H9 (cell line): ENCODE measurements at regions not wholly inside any gene's neighbourhood (a gene's known extent, or its start where the extent isn't known, plus 50 kb on each side); places are given as distances from the start of the nearest gene placed in this dataset.

Experiments used
- DNase-seq: peaks from one replicate; pipeline ENCODE4 v3.0.0-alpha.2; 2017
- H2AFZ ChIP-seq: one replicate; pipeline ENCODE4 v1.6.1; 2013; ENCODE audit warnings: mild to moderate bottlenecking, low read length, control low read depth, moderate library complexity
- H2AK5ac ChIP-seq: 2 replicates; pipeline ENCODE4 v1.6.1; 2013; ENCODE audit warnings: low read length, control low read depth, mixed read lengths; ENCODE audit not compliant: insufficient read length
- H2BK120ac ChIP-seq: one replicate; pipeline ENCODE4 v1.6.1; 2013; ENCODE audit warnings: low read depth, mild to moderate bottlenecking, low read length, control low read depth, inconsistent platforms; ENCODE audit not compliant: poor library complexity, severe bottlenecking
- H2BK12ac ChIP-seq: 2 replicates; pipeline ENCODE4 v1.6.1; 2013; ENCODE audit warnings: low read length, control low read depth, mixed read lengths, low read depth; ENCODE audit not compliant: insufficient read length
- H2BK15ac ChIP-seq: 2 replicates; pipeline ENCODE4 v1.6.1; 2013; ENCODE audit warnings: low read depth, low read length, control low read depth
- H2BK20ac ChIP-seq: one replicate; pipeline ENCODE4 v1.6.1; 2013; ENCODE audit warnings: low read depth, mild to moderate bottlenecking, low read length, control low read depth, inconsistent platforms; ENCODE audit not compliant: poor library complexity, severe bottlenecking
- H2BK5ac ChIP-seq: 2 replicates; pipeline ENCODE4 v1.6.1; 2013; ENCODE audit warnings: low read length, control low read depth, mixed read lengths; ENCODE audit not compliant: insufficient read length
- H3K14ac ChIP-seq: 2 replicates; pipeline ENCODE4 v1.6.1; 2013; ENCODE audit warnings: low read length, control low read depth; ENCODE audit not compliant: insufficient read depth
- H3K18ac ChIP-seq: 2 replicates; pipeline ENCODE4 v1.6.1; 2013; ENCODE audit warnings: low read depth, mild to moderate bottlenecking, mixed read lengths, low read length, control low read depth; ENCODE audit not compliant: insufficient read length
- H3K23ac ChIP-seq: 2 replicates; pipeline ENCODE4 v1.6.1; 2013; ENCODE audit warnings: low read length, control low read depth, mixed read lengths, low read depth; ENCODE audit not compliant: insufficient read length
- H3K23me2 ChIP-seq: 2 replicates; pipeline ENCODE4 v1.6.1; 2013; ENCODE audit warnings: low read depth, mild to moderate bottlenecking, mixed read lengths, low read length, control low read depth; ENCODE audit not compliant: insufficient read length, poor library complexity, severe bottlenecking
- H3K27ac ChIP-seq: 2 replicates; pipeline ENCODE4 v1.5.1; 2013; ENCODE audit warnings: low read length, control low read depth, mixed read lengths, low read depth; ENCODE audit not compliant: insufficient read length
- H3K27me3 ChIP-seq: 2 replicates; pipeline ENCODE4 v1.6.1; 2013; ENCODE audit warnings: low read length, control low read depth, inconsistent platforms; ENCODE audit not compliant: insufficient read depth
- H3K4ac ChIP-seq: 2 replicates; pipeline ENCODE4 v1.6.1; 2013; ENCODE audit warnings: low read depth, mild to moderate bottlenecking, control low read depth, inconsistent platforms, low read length, moderate library complexity
- H3K4me1 ChIP-seq: 2 replicates; pipeline ENCODE4 v1.6.1; 2013; ENCODE audit warnings: low read length, control low read depth, inconsistent platforms; ENCODE audit not compliant: insufficient read depth
- H3K4me2 ChIP-seq: 2 replicates; pipeline ENCODE4 v1.6.1; 2013; ENCODE audit warnings: low read length, control low read depth, mixed read lengths; ENCODE audit not compliant: insufficient read length, insufficient read depth
- H3K56ac ChIP-seq: 2 replicates; pipeline ENCODE4 v1.6.1; 2013; ENCODE audit warnings: low read depth, mild to moderate bottlenecking, mixed read lengths, low read length, control low read depth; ENCODE audit not compliant: insufficient read length
- H3K79me1 ChIP-seq: 2 replicates; pipeline ENCODE4 v1.6.1; 2013; ENCODE audit warnings: low read depth, mild to moderate bottlenecking, moderate library complexity, low read length, control low read depth, inconsistent platforms; ENCODE audit not compliant: insufficient read depth, poor library complexity, severe bottlenecking
- H3K79me2 ChIP-seq: 2 replicates; pipeline ENCODE4 v1.6.1; 2013; ENCODE audit warnings: low read length, control low read depth, inconsistent platforms; ENCODE audit not compliant: insufficient read depth
- H3K9ac ChIP-seq: 2 replicates; pipeline ENCODE4 v1.6.1; 2013; ENCODE audit warnings: low read length, control low read depth, mixed read lengths; ENCODE audit not compliant: insufficient read length; ENCODE audit errors: extremely low read depth
- H3K9me3 ChIP-seq: one replicate; pipeline ENCODE4 v1.6.1; 2013; ENCODE audit warnings: low read depth, low read length, inconsistent platforms; ENCODE audit not compliant: control insufficient read depth
- H3T11ph ChIP-seq: one replicate; pipeline ENCODE4 v1.6.1; 2013; ENCODE audit warnings: mild to moderate bottlenecking, low read length, control low read depth, inconsistent platforms
- H4K20me1 ChIP-seq: one replicate; pipeline ENCODE4 v1.6.1; 2013; ENCODE audit not compliant: control insufficient read depth, insufficient read length, insufficient read depth
- H4K5ac ChIP-seq: 2 replicates; pipeline ENCODE4 v1.6.1; 2013; ENCODE audit warnings: low read depth, mild to moderate bottlenecking, mixed read lengths, low read length, control low read depth; ENCODE audit not compliant: insufficient read length
- H4K8ac ChIP-seq: replicated peaks from 2 replicates; pipeline ENCODE4 v1.6.1; 2013; ENCODE audit warnings: low read length, control low read depth, mixed read lengths, low read depth; ENCODE audit not compliant: insufficient read length
- H4K91ac ChIP-seq: 2 replicates; pipeline ENCODE4 v1.6.1; 2013; ENCODE audit warnings: low read depth, mild to moderate bottlenecking, moderate library complexity, mixed read lengths, low read length, control low read depth; ENCODE audit not compliant: insufficient read length
- H3K27ac Mint-ChIP-seq, 3 experiments: 2 replicates in 2 of 3; 3 replicates in 1 of 3; pipeline ENCODE4 v1.8.0; 2020 to 2021; ENCODE audit warnings: mixed read lengths in 3 of 3, mild to moderate bottlenecking in 1 of 3, moderate library complexity in 1 of 3
- H3K27me3 Mint-ChIP-seq: 2 replicates; pipeline ENCODE4 v1.8.0; 2021; ENCODE audit warnings: low read depth, mild to moderate bottlenecking, moderate library complexity, mixed read lengths
- H3K36me3 Mint-ChIP-seq, 3 experiments: 2 replicates in 2 of 3; 3 replicates in 1 of 3; pipeline ENCODE4 v1.8.0; 2020 to 2021; ENCODE audit warnings: low read depth in 3 of 3, mixed read lengths in 3 of 3; ENCODE audit not compliant: insufficient read depth in 1 of 3
- H3K4me1 Mint-ChIP-seq, 2 experiments: 2 replicates each; pipeline ENCODE4 v1.8.0; 2020; ENCODE audit warnings: mixed read lengths in 2 of 2
- H3K4me3 Mint-ChIP-seq, 2 experiments: 2 replicates in 1 of 2; 3 replicates in 1 of 2; pipeline ENCODE4 v1.8.0; 2020 to 2021; ENCODE audit warnings: mild to moderate bottlenecking in 2 of 2, mixed read lengths in 2 of 2, moderate library complexity in 1 of 2
- H3K9me3 Mint-ChIP-seq, 2 experiments: 2 replicates in 1 of 2; 3 replicates in 1 of 2; pipeline ENCODE4 v1.8.0; 2020; ENCODE audit warnings: mild to moderate bottlenecking in 2 of 2, mixed read lengths in 2 of 2, moderate library complexity in 1 of 2
- CTCF ChIP-seq: fragments of 200-600 bp; sonication (generic); conservative IDR thresholded peaks from 3 replicates; pipeline ENCODE4 v1.8.0; 2021; ENCODE audit warnings: antibody characterized with exemption, mild to moderate bottlenecking
- WGBS: extraction: QIAGEN DNeasy Blood & Tissue Kit; methylation state at CpG from one replicate; pipeline ENCODE4 v1.1.7; 2013; ENCODE audit warnings: missing lambda C conversion rate, low lambda C conversion rate, mixed read lengths; ENCODE audit not compliant: insufficient read length; ENCODE audit errors: extremely low coverage; 5-methylcytosine and 5-hydroxymethylcytosine counted together

GRCh38 chr2:67898595-67898994, 164.2 kb downstream of the C1D start:
- Histone ChIP-seq H3K14ac (no peak overlapping the region), H3K56ac (no peak overlapping the region), H4K8ac (no peak overlapping the region), H3K9me3 (no peaks in the 10 kb centered on the region), H3T11ph (no peak overlapping the region), H2AK5ac (no peak overlapping the region), H2BK120ac (no peak overlapping the region), H3K23ac (no peak overlapping the region), H2BK20ac (no peak overlapping the region), H3K27me3 (no peaks in the 10 kb centered on the region; the same call in 1 of the 2 replicates), H3K18ac (no peak overlapping the region), H3K27ac (no peak overlapping the region), H3K79me2 (no peaks in the 10 kb centered on the region), H3K9ac (no peak overlapping the region), H3K4ac (no peak overlapping the region), H4K91ac (no peak overlapping the region), H4K5ac (no peak overlapping the region), H2BK5ac (no peak overlapping the region), H3K4me2 (no peak overlapping the region), H4K20me1 (no peaks in the 10 kb centered on the region), H3K4me1 (peaks cover 10% of the 10 kb centered on the region), H2BK12ac (no peak overlapping the region), H2AFZ (no peak overlapping the region), H3K79me1 (no peaks in the 10 kb centered on the region), H3K23me2 (no peaks in the 10 kb centered on the region), H2BK15ac (no peak overlapping the region)
- no peak for TF ChIP-seq CTCF
- no CpG with 5 or more reads among the region's 4 CpGs for WGBS
- no peak overlapping the region for H3K4me3 Mint-ChIP-seq
- H3K4me1 Mint-ChIP-seq: peaks cover 41 to 42% of the 10 kb centered on the region in 2 experiments
- no peak for DNase-seq
- H3K36me3 Mint-ChIP-seq: peaks cover 2 to 17% (median 5%) of the 10 kb centered on the region in 3 experiments; a peak in 5 of 7 replicates
- no peak overlapping the region for H3K27ac Mint-ChIP-seq
- peaks cover 71% of the 10 kb centered on the region for H3K27me3 Mint-ChIP-seq
- peaks cover 5% of the 10 kb centered on the region in 2 experiments; a peak in 4 of 5 replicates for H3K9me3 Mint-ChIP-seq
